Astrocyte of the cerebellum (primary cell): ENCODE measurements at regions not wholly inside any gene's neighbourhood (a gene's known extent, or its start where the extent isn't known, plus 50 kb on each side); places are given as distances from the start of the nearest gene placed in this dataset.

ENCODE experiments used
- DNase-seq: peaks from one replicate; pipeline ENCODE4 v3.0.0-alpha.2; 2011; ENCODE audit warnings: low read depth
- H3K4me3 ChIP-seq: 2 replicates; pipeline ENCODE4 v1.5.1; 2011; ENCODE audit warnings: mild to moderate bottlenecking, low read depth, low read length, moderate library complexity
- in situ Hi-C: cut with HindIII; loops from 2 replicates; pipeline ENCODE4 v1.10.0; 2017; ENCODE audit warnings: low sequenced_read_pairs
- TF ChIP-seq, protein P1 (sequence below): IDR thresholded peaks from 2 replicates; pipeline ENCODE4 v1.5.1; 2012; ENCODE audit warnings: low read length, low read depth, moderate library complexity, mild to moderate bottlenecking; ENCODE audit errors: missing control alignments

DNA sequence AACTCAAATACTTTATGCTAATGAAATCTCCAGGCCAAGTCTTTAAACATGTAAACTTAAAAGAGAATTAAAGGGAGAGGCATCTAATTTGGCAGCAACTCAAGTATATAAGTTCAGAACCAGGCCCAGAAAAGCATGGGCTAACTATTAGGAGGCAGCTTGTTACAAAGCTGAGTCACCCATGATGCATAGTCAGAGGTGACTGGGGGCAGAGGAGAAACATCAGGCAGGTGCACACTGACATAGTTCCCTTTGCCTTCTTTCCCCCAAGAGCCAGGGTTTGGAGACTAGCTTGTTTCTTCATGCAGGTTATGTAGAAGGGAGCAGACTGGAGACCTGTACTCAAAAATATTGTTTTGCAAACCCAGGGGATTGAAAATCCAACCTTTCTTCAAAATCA is 619.0 kb downstream of the SOX6 start:
- no peak for DNase-seq
- H3K4me3 ChIP-seq = no peak overlapping the region
- TF ChIP-seq, protein P1, sequence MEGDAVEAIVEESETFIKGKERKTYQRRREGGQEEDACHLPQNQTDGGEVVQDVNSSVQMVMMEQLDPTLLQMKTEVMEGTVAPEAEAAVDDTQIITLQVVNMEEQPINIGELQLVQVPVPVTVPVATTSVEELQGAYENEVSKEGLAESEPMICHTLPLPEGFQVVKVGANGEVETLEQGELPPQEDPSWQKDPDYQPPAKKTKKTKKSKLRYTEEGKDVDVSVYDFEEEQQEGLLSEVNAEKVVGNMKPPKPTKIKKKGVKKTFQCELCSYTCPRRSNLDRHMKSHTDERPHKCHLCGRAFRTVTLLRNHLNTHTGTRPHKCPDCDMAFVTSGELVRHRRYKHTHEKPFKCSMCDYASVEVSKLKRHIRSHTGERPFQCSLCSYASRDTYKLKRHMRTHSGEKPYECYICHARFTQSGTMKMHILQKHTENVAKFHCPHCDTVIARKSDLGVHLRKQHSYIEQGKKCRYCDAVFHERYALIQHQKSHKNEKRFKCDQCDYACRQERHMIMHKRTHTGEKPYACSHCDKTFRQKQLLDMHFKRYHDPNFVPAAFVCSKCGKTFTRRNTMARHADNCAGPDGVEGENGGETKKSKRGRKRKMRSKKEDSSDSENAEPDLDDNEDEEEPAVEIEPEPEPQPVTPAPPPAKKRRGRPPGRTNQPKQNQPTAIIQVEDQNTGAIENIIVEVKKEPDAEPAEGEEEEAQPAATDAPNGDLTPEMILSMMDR = no peak
- in situ Hi-C loops = no loop called here

DNA sequence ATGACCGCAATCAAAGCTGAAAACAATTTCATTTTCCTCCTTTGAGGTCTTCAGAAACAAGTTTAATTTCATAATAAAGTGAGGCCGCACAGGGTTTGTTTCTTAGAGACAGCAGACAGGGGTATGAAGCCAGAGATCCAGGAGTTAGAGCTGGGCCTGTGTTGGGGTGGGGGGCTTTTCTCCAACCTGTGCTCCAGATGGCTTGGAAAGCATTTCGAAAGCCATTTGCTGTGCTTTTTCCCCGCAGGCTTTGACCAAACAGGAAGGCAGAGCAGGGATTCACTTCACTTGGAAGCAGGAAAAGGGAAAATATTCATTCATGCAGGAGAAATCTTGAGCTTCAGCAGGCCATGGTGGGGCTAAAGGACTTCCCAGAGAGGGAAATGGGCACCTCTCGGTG is 617.4 kb downstream of the SOX6 start:
- TF ChIP-seq, protein P1 = no peak
- in situ Hi-C loops = no loop called here
- no peak overlapping the region for H3K4me3 ChIP-seq
- no peak for DNase-seq

DNA sequence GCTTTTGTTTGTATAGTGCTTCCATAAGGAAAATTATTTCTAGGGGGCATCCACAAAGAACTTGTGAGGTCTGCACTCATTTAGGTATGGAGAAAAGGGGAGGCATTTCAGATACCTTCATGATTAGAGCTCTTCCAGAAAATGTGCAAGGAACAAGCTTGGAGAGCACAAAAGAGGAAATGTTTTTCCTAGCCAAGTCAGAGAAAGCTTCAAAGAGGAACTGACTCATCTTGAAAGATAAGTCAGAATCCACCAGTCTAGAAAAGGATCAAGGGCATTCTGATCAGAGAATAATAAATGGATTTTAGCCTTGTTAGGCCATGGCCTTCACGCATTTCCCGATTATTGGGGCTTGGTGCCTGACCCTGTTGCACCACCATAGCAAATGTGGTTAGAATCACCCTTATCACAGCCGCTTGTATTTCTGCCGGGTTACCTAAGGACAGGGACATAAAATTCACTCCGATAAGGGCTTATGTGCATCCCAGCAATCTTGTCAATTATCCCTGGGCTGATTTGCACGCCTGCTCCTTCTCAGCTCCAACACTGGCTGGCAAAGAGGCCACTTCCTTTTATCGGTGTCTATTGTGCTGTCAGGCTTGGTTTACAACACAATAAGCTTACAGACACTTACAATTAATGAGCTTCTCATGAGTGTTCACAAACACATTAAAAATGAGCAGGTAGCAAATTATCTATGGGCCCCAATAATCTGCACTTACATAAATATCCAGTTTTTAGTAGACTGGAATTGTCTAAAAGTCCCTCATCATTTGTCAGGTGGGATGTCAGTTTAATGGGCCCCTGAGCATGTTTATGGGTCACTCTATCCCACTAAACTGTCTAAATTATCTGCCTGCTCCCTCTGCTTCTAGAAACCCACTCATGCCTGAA is 613.5 kb downstream of the SOX6 start:
- in situ Hi-C loops = no loop called here
- no peak for DNase-seq
- TF ChIP-seq, protein P1 = no peak
- H3K4me3 ChIP-seq = no peak overlapping the region

DNA sequence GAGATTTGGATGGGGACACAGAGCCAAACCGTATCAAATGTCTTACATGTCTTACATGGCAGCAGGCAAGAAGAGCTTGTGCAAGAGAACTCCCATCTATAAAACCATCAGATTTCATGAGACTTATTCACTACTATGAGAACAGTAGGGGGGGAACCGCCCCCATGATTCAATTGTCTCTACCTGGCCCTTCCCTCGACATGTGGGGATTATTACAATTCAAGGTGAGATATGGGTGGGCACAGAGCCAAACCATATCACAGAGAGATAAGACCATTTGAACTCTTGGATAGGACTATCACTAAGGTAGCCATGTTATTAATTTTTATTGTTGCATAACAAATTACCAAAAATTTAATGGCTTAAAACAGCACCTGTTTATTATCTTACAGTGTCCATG is 611.7 kb downstream of the SOX6 start:
- TF ChIP-seq, protein P1 = no peak
- DNase-seq = no peak
- H3K4me3 ChIP-seq = no peak overlapping the region
- in situ Hi-C loops = no loop called here

DNA sequence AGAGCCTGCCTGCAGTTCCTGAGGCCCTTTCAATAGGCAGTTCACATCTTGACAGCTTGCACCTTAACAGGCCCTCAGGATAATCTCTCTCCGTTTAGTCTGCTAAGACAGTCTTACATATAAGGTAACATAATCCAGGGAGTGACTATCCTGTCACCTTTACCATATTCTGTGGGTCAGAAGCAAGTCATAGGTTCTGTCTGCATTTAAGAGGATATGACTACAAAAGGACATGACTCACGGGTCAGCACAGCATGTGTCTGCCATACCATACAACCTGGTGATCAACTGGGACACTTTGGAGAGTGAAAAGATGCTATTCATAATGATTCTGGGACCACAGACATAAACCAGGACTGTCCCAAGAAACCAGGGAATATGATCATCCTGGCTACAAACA is 611.1 kb downstream of the SOX6 start:
- in situ Hi-C loops = no loop called here
- TF ChIP-seq, protein P1 = no peak
- DNase-seq = no peak
- no peak overlapping the region for H3K4me3 ChIP-seq

DNA sequence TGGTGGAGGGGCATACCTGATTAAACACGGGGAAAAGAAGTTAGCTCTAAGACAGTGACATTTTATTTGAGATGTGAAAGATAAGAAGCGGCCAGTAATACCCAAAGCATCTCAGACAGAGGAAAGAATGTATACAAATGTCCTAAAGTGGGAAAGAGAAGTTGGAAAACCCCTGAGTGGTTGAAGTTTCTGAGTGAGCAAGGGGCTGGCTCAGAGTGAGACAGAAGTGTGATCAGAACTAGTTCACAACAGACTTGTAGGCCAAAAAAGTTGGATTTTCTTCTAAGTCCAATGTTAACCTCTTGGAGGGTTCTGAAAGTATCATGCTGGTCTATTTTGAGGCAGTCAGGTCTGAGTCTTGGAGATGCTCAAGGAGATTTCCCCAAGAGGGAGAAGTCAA is 608.7 kb downstream of the SOX6 start:
- no peak overlapping the region for H3K4me3 ChIP-seq
- TF ChIP-seq, protein P1 = no peak
- DNase-seq = no peak
- in situ Hi-C loops = no loop called here
